Adrenal gland (tissue), 9 donors: ENCODE measurements at regions not wholly inside any gene's neighbourhood (a gene's known extent, or its start where the extent isn't known, plus 50 kb on each side); places are given as distances from the start of the nearest gene placed in this dataset.

Experiments
- DNase-seq, 7 donors: peaks; one replicate each; pipeline ENCODE4 v3.0.0-alpha.2; 2019 to 2020
- H3K27ac ChIP-seq, 5 donors: fragments of 200-600 bp; sonication (generic) in 4 of 5; 1 replicate in 3 of 5; 2 replicates in 2 of 5; pipeline versions ENCODE4 v1.5.1 to v1.8.0; 2016 to 2020; ENCODE audit warnings: mild to moderate bottlenecking in 1 of 5
- H3K27me3 ChIP-seq: fragments of 200-600 bp; 2 replicates; pipeline ENCODE4 v1.8.0; 2021
- H3K36me3 ChIP-seq, 2 donors: fragments of 200-600 bp; replicated peaks in 1 of 2; 1 replicate in 1 of 2; 2 replicates in 1 of 2; pipeline versions ENCODE4 v1.5.1 to v1.8.0; 2018 to 2022
- H3K4me1 ChIP-seq, 2 donors: fragments of 200-600 bp; replicated peaks in 1 of 2; 1 replicate in 1 of 2; 2 replicates in 1 of 2; pipeline versions ENCODE4 v1.5.1 to v1.8.0; 2018 to 2021
- H3K4me3 ChIP-seq, 4 donors: fragments of 200-600 bp; sonication (generic) in 3 of 4; one replicate each; pipeline ENCODE4 v1.5.1; 2016 to 2018
- H3K9me3 ChIP-seq, 3 donors: fragments of 200-600 bp; sonication (generic) in 1 of 3; replicated peaks in 1 of 3; 1 replicate in 2 of 3; 2 replicates in 1 of 3; pipeline versions ENCODE4 v1.5.1 to v1.8.0; 2016 to 2021
- POLR2A ChIP-seq, 2 donors: fragments of 450-650 bp; IDR thresholded peaks; one replicate each; pipeline ENCODE4 v1.6.1; 2017; ENCODE audit warnings: antibody characterized with exemption in 2 of 2, mild to moderate bottlenecking in 2 of 2, moderate library complexity in 1 of 2
- WGBS, 4 donors: extraction: QIAGEN DNeasy Blood & Tissue Kit in 2 of 4; methylation state at CpG; one replicate each; pipeline versions ENCODE4 v1.1.5 to v1.1.7; 2013 to 2017; 5-methylcytosine and 5-hydroxymethylcytosine counted together
- intact Hi-C, 2 donors: fragments of 100-400 bp; cut with DNase I; formaldehyde crosslinking; loops; one replicate each; pipeline versions ENCODE4 v1.14.1 to v1.15.0; 2022 to 2023
- TF ChIP-seq, protein P1 (sequence below), 6 experiments: fragments of 450-650 bp in 4 of 6; fragments of 200-600 bp in 2 of 6; sonication (generic) in 1 of 6; IDR thresholded peaks; 1 replicate in 5 of 6; 2 replicates in 1 of 6; pipeline versions ENCODE4 v1.5.1 to v1.8.0; 2016 to 2021; ENCODE audit warnings: antibody characterized with exemption in 6 of 6, mild to moderate bottlenecking in 2 of 6, moderate library complexity in 1 of 6
- donor health status: healthy with polysubstance abuse.
- donor health status: Bipolar disorder and iron deficiency.
- donor health status: DM: yes; HTN: yes; CAD: no.
- donor health status: DM: no; HTN: no; CAD: no.
- donor health status: DM: no; HTN: no; CAD: no.

DNA sequence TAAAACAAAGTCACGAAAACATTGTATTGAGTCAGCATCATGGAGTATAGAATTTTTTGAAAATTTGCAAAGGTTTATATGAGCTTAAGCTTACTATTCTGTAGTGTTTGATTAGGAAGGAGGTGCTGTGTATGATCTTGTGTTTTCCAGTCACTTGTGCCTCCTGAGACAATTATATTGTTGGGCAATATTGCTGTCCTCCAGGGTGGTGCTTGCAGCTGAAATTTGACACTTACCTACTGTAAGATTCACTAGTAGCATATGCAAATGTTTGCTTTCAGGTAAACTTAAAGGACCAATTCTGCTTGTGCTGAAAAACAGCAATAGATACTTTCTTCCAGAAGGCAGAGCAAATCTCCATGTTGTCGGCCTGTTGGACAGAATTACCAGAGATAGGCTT, 268.0 kb downstream of the TGFB2 start:
- no peaks in the 10 kb centered on the region for H3K36me3 ChIP-seq
- TF ChIP-seq, protein P1, sequence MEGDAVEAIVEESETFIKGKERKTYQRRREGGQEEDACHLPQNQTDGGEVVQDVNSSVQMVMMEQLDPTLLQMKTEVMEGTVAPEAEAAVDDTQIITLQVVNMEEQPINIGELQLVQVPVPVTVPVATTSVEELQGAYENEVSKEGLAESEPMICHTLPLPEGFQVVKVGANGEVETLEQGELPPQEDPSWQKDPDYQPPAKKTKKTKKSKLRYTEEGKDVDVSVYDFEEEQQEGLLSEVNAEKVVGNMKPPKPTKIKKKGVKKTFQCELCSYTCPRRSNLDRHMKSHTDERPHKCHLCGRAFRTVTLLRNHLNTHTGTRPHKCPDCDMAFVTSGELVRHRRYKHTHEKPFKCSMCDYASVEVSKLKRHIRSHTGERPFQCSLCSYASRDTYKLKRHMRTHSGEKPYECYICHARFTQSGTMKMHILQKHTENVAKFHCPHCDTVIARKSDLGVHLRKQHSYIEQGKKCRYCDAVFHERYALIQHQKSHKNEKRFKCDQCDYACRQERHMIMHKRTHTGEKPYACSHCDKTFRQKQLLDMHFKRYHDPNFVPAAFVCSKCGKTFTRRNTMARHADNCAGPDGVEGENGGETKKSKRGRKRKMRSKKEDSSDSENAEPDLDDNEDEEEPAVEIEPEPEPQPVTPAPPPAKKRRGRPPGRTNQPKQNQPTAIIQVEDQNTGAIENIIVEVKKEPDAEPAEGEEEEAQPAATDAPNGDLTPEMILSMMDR (IDR thresholded peaks at IDR 0.05), result no peak
- no peak for TF ChIP-seq POLR2A (IDR thresholded peaks at IDR 0.05)
- no peaks in the 10 kb centered on the region for H3K9me3 ChIP-seq
- DNase-seq, result no peak
- H3K27me3 ChIP-seq, result no peaks in the 10 kb centered on the region
- intact Hi-C loops, result no loop called here
- H3K4me1 ChIP-seq, result no peaks in the 10 kb centered on the region
- no peak overlapping the region for H3K27ac ChIP-seq
- 76 to 92% (median 85%) methylated on average over 2 of the region's 2 CpGs for WGBS, 4 donors
- no peak overlapping the region for H3K4me3 ChIP-seq

DNA sequence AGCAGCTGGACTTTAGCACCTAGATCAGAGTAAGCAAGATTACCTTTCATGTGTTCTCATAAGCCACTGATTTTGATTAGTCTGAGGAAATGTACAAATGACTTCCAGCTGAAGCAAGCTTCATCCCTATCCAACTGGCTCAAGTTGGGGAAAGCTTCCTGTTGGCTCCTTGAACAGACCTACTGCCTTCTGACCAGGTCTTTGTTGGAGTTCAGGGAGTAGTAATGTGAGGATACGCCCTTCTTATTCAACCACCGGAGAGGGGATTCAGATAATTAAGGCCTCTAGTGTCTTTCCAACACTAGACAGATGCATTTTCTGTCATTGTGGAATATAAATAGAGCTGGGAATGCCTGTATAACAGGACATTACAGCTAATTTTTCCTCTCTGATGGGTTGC, 268.9 kb downstream of the TGFB2 start:
- no peak for DNase-seq
- 88 to 95% (median 94%) methylated on average over 2 of the region's 2 CpGs for WGBS, 4 donors
- TF ChIP-seq POLR2A (IDR thresholded peaks at IDR 0.05), result no peak
- TF ChIP-seq, protein P1 (IDR thresholded peaks at IDR 0.05), result no peak

DNA sequence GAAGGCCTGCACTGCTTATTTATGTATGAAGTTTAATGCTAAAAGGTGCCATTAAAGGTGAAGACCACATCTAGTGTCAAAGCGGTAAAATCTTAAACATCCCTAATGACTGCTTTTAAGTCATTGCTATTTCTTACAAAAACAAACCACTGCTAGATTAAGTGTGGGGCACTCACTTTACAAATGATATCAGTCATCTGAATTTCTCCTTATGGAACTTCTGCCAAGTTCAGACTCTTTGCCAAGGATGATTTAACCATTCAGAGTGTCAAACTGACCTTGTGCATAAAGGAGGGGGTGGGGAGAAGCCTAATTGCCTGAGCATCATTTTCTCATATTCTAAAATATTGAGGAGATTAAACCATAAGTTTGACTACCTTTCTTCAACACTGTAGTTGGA, 271.5 kb downstream of the TGFB2 start:
- no peaks in the 10 kb centered on the region for H3K4me1 ChIP-seq
- no peak overlapping the region for H3K4me3 ChIP-seq
- intact Hi-C loops, result no loop called here
- no peaks in the 10 kb centered on the region for H3K36me3 ChIP-seq
- no peaks in the 10 kb centered on the region for H3K27me3 ChIP-seq
- H3K9me3 ChIP-seq, result no peaks in the 10 kb centered on the region
- 75 to 92% (median 83%) methylated on average over 1 of the region's 1 CpG for WGBS, 4 donors
- no peak for DNase-seq
- H3K27ac ChIP-seq, result no peak overlapping the region
- TF ChIP-seq, protein P1 (IDR thresholded peaks at IDR 0.05), result no peak
- TF ChIP-seq POLR2A (IDR thresholded peaks at IDR 0.05), result no peak

More for the DNA sequence above, 268.9 kb downstream of the TGFB2 start:
- Histone ChIP-seq H3K4me1 (no peaks in the 10 kb centered on the region), H3K27ac (no peak overlapping the region), H3K4me3 (no peak overlapping the region), H3K9me3 (no peaks in the 10 kb centered on the region), H3K36me3 (no peaks in the 10 kb centered on the region), H3K27me3 (no peaks in the 10 kb centered on the region)
- intact Hi-C loops, result no loop called here

DNA sequence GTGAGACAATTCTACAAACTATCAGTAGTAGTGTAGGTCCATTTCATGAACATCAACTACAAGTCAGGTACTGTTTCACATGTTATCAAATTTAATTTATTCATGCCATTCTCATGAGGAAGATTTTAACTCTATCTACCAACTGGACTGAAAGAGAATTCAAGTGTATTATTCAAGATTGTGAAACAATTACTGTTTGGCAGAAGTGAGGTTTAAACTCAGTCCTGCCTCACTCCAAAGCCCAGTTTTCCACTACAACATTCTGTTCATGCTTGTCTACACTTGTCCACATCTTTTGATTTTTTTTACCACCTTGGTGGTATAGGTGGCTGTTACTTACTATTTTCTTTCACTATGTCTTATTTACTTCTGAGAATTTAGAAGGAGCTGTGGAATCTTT, 272.9 kb downstream of the TGFB2 start:
- H3K4me1 ChIP-seq, result no peaks in the 10 kb centered on the region
- TF ChIP-seq, protein P1 (IDR thresholded peaks at IDR 0.05), result no peak
- no peak for TF ChIP-seq POLR2A (IDR thresholded peaks at IDR 0.05)
- intact Hi-C loops, result no loop called here

More for the DNA sequence above, 272.9 kb downstream of the TGFB2 start:
- Histone ChIP-seq H3K9me3 (no peaks in the 10 kb centered on the region), H3K36me3 (no peaks in the 10 kb centered on the region), H3K4me3 (no peak overlapping the region), H3K27me3 (no peaks in the 10 kb centered on the region), H3K27ac (no peak overlapping the region)
- no peak for DNase-seq
